ENCODE measurements at regions not wholly inside any gene's neighbourhood (a gene's known extent, or its start where the extent isn't known, plus 50 kb on each side); places are given as distances from the start of the nearest gene placed in this dataset.
"Not testable (repeated sequence)": the region's sequence is repeated elsewhere in the genome, so short reads cannot be mapped to it uniquely, and the experiment has no call there.

DNA sequence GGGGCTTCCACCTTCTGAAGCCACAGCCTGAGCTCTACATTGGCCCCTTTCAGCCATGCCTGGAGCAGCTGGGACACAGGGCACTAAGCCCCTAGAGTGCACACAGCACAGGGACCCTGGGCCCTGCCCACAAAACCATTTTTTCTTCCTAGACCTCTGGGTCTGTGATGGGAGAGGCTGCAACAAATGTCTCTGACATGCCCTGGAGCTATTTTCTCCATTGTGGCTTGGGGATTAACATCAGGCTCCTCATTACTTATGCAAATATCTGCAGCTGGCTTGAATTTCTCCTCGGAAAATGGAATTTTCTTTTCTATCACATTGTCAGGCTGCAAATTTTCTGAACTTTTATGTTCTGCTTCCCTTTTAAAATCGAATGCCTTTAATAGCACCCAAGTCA lies 795.7 kb downstream of the LTN1 start:
- DNase-seq (ENCODE audit: low read depth in 2 of 2) = no peak

DNA sequence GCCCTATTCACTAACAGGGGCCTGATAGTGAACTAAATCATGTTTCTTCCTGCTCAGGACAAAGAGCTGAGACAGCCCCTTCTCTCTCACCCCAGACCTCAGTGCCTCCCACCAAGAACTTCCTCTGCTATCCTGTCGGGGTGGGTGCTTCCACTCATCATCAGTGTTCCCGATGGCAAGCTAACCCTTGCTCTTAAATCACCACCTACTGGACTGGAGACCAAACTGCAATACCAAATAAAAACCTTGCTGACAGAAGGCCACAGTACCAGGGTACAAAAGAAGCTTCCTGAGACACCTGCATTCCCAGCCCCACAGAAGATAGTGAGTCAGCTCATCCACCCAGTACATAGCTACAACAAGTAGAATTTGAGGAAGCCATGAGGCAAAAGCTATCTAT lies 799.5 kb downstream of the LTN1 start:
- no peak for DNase-seq (ENCODE audit: low read depth in 2 of 2)

DNA sequence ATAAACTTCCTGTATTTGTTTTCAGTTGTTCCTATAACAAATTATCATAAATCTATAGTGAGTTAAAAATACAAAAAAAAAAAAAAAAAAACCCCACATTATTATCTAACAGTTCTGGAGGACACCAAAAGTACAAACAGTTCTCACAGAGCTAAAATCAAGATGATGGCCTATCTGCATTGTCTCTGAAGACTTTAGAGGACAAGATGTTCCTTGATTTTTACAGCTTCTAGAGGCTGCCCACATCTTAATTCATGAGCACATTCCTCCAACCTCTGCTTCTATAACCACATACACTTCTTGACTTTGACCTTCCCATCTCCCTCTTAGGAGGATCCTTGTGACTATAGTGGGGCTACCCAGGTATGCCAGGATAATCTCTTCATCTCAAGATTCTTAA lies 806.1 kb downstream of the LTN1 start:
- DNase-seq (ENCODE audit: low read depth in 2 of 2) = no peak

DNA sequence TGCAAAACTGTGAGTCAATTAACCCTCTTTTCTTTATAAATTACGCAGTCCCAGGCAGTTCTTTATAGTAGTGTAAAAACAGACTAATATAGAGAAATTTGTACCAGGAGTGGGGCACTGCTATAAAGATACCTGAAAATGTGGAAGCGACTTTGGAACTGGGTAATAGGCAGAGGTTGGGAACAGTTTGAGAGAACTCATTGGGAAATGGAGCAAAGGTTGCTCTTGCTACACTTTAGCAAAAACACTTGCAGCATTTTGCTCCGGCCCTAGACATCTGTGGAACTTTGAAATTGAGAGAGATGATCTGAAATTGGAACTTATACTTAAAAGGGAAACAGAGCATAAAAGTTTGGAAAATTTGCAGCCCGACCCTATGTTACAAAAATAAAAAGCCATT lies 810.9 kb downstream of the LTN1 start:
- no peak for DNase-seq (ENCODE audit: low read depth in 2 of 2)

DNA sequence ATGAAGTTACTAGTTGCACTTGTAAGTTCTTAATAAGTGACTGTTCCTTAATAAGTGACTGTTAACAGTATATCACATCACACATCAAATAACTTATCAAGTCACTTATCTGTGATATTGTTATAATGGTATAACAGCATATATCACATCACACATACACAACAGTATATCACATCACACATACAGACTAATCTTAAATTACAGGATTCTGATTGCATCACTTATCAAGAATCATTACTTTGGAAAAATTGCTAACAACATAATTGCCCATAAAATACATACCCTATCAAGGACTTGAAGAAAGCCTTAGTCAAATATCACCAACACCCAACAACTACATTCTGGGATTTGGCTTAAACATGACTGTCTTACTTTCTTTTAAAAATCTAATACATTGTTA lies 813.5 kb downstream of the LTN1 start:
- no peak for DNase-seq (ENCODE audit: low read depth in 2 of 2)

DNA sequence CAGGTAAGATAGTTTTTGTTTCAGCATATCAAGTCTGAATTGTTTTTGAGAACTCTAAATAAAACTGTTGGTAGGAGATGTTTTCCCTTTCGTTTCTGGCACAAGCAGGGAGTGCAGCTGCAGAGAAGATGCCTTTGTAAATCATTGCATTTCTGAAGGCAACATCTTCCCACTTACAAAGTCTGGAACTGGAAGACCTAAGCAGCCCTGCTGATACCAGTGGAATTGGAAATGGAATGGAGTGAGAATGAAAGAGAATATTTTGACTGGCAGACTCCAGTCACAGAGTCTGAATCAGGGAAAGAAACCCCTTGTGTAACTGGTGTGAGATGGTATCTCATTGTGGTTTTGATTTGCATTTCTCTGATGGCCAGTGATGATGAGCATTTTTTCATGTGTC lies 815.6 kb downstream of the LTN1 start:
- no peak for DNase-seq (ENCODE audit: low read depth in 2 of 2)

DNA sequence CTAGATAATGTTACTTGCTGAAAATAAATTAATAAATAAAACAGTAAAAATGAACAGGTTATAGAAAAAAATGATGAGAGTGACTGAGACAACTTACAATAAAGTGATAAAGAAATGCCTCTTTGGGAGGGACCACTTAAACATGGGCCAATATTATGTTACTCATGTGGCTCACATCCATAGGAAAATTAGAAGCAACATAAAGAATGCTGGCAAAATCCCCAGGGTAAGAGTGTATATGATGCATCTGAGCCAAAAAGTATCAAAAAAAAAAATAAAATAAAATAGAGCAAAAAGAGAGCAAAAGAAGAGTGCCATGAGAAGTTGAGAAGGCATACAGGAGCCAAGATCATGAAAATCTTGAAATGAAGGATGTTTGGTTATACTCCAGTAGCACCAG lies 818.0 kb downstream of the LTN1 start:
- no peak for DNase-seq (ENCODE audit: low read depth in 2 of 2)

DNA sequence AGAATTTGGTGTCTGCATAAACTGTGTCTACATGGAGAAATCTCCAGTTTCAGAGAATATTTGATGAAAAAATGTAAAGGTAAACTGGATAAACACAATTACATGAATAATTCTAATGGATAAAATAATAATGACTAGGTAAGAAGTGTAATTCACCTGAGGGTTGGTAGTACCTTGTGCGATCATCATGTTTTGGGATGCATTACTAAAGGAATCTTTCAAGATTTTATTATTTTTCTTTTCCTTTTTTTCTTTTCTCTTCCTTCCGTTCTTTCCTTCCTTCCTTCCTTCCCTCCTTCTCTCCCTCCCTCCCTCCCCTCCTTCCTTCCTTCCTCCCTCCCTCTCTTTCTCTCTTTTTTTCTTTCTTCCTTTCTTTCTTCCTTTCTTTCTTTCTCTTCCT lies 818.7 kb downstream of the LTN1 start:
- DNase-seq (ENCODE audit: low read depth in 2 of 2) = no peak

DNA sequence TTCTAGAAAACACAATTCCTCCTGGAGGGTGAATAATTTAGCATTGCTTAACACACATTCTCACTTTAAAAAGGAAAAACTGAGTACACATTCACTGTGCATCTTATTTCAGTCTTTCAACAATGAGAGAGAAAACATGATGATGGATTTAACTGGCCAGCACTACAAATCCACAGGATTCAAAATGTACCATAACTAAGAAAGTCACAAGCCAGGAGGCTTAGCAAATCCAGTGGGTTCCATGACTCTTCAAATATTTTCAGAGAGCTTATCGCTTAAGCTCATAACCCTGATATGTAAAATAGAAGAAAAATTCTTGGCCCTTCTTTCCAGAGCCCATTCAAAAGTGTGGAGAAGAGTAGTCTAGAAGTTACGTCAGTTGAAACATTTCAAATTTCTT lies 820.3 kb downstream of the LTN1 start:
- no peak for DNase-seq (ENCODE audit: low read depth in 2 of 2)

DNA sequence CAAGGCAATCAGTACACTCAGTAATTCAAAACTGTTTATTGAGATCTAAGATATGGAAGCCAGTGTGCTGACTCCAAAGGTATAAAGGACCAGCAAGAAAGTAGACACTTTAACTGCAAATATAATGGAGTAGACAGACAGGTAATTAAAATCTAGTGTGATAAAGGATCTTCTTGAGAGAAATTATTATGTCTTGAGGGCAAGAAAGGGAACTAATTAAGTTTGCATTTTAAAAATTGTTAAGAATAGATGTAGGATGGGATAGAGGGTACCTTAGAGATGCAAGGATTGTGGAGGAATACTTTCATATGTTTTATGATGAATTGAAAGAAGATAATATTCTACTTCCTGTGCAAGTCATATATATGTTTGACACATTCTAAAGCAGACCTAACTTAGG lies 825.3 kb downstream of the LTN1 start:
- DNase-seq (ENCODE audit: low read depth in 2 of 2) = no peak

DNA sequence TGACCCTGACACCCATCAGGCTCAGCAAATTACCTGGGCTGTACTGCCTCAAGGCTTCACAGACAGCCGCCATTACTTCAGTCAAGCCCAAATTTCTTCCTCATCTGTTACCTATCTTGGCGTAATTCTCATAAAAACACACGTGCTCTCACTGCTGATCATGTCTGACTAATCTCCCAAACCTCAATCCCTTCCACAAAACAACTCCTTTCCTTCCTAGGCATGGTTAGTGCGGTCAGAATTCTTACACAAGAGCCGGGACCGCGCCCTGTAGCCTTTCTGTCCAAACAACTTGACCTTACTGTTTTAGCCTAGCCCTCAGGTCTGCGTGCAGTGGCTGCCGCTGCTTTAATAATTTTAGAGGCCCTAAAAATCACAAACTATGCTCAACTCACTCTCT lies 828.2 kb downstream of the LTN1 start:
- not testable (repeated sequence) for DNase-seq (ENCODE audit: low read depth in 2 of 2)

DNA sequence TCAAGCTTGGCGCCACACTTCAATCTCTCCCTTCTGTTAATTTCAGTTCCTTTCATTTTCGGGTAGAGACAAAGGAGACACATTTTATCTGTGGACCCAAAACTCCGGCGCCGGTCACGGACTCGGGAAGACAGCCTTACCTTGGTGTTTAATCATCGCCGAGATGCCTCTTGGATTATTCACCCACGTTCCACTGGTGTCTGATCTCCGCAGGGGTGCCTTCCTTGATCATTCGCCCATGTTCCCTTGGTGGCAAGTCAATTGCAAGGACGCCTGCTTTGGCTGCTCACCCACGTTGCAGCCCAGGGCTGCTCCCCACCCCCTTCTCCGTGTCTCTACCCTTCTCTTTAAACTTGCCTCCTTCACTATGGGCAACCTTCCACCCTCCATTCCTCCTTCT lies 830.6 kb downstream of the LTN1 start:
- not testable (repeated sequence) for DNase-seq (ENCODE audit: low read depth in 2 of 2)

DNA sequence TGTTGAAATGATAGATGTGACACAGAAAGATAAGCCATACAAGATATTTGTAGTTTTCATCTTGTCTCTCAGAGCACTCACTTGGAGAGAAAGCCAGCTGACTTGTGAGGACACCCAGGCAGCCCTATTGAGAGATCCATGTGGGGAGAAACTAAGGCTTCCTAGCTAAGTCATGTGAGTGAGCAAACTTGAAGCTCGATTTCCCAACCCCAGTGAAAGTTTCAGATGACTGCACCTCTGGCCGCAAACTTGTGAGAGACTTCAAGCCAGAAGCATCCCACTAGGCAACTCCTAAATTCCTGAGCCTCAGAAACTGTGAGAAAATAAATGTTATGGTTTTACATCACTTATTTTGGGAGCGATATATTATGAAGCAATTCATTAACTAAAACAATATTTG lies 832.3 kb downstream of the LTN1 start:
- no peak for DNase-seq (ENCODE audit: low read depth in 2 of 2)

DNA sequence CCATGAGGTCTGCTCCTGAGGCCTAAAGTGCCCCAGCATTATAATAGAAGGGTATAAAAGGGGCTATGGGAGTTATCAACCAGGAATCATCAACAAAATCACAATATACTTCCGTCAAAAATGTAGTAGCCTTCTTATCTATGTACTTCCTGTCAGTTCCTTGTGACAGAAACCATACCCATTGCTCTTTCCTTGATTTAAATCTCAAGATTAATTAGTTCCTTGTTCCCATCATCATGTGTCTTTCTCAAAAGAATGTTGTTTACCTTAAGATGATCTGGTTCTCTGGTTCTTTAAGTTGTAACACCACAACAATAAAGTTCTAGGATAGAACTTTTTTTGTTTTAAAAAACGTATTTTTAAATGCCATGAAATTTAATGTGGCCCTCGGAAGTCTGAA lies 833.3 kb downstream of the LTN1 start:
- DNase-seq (ENCODE audit: low read depth in 2 of 2) = no peak

DNA sequence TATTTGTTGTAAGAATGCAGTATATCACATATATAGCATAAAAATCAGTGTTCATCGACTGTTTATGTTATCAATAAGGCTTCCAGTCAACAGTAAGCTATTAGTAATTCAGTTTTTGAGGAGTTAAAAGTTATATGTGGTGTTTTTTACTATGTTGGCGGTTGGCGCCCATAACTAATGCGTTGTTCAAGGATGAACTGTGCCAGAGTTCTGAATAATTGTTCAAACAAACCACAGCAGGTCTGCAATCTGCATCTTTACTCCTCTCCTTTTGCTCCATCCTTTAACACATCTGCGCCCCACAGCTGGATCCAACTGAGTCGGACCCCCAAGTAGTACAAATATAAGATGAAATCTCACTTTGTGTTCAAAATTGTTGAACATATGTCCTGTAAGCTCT lies 836.1 kb downstream of the LTN1 start:
- no peak for DNase-seq (ENCODE audit: low read depth in 2 of 2)

DNA sequence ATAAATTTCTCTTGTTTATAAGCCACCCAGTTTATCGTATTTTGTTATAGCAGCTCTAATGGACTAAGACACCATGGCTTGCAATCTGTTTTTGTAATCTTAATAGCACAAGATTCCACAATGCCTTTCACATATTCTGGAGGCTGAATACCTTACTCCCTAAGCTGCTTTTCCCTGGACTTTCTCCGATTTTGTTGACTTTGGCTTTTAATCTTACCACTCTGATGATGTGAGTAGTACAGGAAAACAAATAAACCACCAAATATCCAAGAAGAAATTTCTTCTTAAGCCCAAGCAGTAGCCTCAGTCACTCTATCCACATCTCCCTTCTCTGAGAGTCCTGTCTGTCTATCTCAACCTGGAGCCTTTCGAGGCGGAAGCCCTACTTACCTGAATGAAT lies 838.6 kb downstream of the LTN1 start:
- no peak for DNase-seq (ENCODE audit: low read depth in 2 of 2)

DNA sequence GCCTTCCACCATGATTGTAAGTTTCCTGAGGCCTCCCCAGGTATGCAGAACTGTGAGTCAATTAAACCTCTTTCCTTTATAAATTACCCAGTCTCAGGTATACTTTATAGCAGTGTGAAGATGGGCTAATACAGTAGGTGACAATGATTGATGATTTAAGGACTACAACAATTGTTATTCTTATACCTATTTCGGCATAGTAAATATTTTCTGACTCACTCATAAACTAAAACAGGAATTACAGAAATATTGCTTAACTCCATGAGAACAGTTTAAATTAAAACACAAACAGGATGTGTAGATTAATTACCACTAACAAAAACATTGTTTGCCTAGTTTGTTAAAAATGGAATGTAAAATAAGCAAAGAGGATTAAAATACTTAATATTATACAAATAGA lies 839.9 kb downstream of the LTN1 start:
- DNase-seq (ENCODE audit: low read depth in 2 of 2) = no peak

DNA sequence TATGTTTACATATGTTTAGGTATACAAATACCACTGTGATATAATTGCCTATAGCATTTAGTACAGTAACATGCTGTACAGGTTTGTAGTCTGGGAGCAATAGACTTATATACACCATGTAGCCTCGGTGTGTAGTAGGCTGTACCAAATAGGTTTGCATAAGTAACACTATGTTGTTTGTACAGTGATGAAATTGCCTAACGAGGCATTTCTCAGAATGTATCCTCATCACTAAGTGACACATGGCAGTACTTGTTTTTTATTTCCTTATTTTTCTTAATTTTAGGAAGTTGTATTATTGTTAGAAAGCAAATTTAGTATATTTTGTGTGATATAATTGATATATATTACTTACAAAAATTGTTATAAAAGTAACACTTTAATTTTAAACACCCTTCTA lies 840.9 kb downstream of the LTN1 start:
- no peak for DNase-seq (ENCODE audit: low read depth in 2 of 2)

DNA sequence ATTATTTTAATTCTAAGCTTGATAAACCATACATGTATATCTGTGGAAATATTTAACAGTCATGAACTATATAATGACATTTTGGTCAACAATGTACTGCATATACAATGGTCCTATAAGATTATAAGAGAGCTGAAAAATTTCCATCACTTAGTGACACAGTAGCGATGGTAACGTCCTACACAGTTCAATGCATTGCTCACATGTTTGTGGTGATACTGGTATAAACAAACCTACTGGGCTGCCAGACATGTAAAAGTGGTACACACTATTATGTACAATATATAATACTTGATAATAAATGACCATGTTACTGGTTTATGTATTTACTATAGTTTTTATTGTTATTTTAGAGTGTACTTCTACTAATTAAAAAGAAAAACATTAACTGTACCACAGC lies 841.9 kb downstream of the LTN1 start:
- DNase-seq (ENCODE audit: low read depth in 2 of 2) = no peak

DNA sequence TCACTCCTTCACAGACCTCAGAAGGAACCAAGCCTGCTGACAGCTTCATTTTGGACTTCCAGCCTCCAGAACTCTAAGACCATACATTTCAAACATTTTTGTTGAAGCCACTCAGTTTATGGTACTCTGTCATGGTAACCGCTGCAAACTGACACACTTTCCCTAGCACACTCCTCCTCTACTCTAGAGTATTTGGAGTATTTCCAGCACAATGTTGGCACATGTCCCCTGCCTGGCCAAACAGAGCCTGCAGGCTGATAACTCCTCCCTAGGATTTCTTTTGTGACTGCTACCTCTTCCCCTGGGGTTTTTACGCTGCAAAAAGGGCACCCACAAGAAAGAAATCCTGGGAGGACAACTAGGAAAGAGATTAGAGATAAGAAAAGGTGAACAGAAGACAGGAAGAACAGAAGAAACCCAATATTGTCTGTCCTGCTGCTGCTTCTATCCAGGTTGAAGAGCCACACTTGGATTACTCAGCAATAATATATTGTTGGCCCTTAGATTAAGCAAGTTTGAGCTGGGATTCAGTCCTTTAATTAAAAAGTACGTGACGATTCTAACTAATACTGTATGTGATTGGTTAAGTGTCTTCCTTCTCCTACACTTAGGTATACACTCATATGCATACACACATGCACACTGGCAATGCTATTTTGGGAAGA lies 844.1 kb downstream of the LTN1 start:
- peak in 1 of 2 donors; percentile 2 for DNase-seq (ENCODE audit: low read depth in 2 of 2)

DNA sequence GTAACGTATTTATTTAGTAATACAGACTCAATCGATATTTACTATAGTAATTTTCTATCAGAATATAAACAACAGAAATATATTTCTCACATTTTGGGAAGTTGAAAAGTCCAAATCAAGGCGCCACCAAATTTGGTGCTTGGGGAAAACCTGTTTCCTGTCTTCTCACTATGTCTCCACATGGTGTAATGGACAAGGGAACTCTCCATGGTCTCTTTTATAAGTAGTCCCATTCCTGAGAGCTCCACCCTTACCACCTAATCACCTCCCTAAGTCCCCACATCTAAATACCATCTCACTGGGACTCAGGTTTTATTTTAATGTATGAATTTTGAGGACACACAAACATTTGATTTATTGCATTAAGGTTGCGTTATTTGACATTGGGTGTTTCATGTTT lies 848.0 kb downstream of the LTN1 start:
- no peak for DNase-seq (ENCODE audit: low read depth in 2 of 2)

DNA sequence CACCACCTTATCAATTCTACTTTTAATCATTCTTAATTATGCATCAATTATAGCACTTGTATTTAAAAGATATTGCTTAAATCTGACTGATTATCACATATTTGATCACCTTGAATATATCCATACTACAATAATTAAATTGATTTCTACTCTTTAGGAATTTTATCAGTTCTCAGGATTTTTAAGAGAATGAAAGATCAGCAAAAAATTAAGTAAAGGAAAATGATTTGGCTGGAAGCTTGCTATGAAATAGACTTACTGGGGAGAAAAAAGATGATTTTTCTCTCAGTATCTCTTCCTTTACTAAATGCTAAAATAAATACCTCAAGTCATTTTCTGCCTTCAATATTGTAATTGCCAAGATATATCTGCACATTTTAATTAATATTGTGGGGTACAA lies 848.6 kb downstream of the LTN1 start:
- no peak for DNase-seq (ENCODE audit: low read depth in 2 of 2)

DNA sequence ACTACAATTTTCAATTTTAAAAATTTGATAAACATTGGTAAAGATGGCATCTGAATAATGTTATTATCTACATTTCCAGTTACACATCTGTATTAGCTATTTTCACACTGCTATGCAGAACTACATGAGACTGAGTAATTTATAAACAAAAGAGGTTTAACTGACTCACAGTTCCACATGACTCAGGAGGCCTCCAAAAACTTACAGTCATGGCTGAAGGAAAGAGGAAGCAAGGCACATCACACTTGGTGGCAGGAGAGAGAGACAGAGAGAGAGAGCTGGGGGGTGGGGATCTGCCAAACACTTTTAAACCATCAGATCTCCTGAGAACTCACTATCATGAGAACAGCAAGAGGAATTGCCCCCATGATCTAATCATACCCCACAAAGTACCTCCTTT lies 850.0 kb downstream of the LTN1 start:
- peak in 1 of 2 donors; percentile 43 for DNase-seq (ENCODE audit: low read depth in 2 of 2)

DNA sequence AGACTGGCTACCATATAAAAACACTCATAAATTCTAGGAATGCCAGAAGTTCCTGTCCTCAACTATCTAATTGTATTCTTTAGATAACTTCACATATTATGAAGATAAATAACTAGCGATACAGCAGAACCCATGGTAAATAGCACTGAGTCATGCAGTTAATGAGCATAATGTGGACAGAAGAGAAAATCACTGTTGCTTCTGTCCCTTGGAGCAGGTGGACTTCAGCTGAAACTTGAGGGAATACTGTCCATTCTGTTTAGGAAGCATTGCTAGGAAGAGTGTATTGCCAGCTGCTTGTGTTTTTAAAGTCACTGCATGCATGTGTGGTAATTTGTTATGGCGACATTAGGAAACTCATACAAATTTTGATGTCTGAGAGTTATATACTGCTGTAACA lies 854.4 kb downstream of the LTN1 start:
- DNase-seq (ENCODE audit: low read depth in 2 of 2) = no peak

All from lung microvascular endothelial cell (primary cell).